Rectal smooth muscle tissue (tissue), 1 donor: ENCODE measurements at regions not wholly inside any gene's neighbourhood (a gene's known extent, or its start where the extent isn't known, plus 50 kb on each side); places are given as distances from the start of the nearest gene placed in this dataset.
"Not testable (repeated sequence)": the region's sequence is repeated elsewhere in the genome, so short reads cannot be mapped to it uniquely, and the experiment has no call there.

Experiments
- H3K27ac ChIP-seq: one replicate; pipeline ENCODE4 v1.7.0; 2013; ENCODE audit warnings: low read depth, low read length, inconsistent platforms
- H3K27me3 ChIP-seq: one replicate; pipeline ENCODE4 v1.7.0; 2013; ENCODE audit warnings: low read length; ENCODE audit not compliant: control insufficient read depth, insufficient read depth
- H3K36me3 ChIP-seq: one replicate; pipeline ENCODE4 v1.7.0; 2013; ENCODE audit warnings: low read length; ENCODE audit not compliant: control insufficient read depth, insufficient read depth
- H3K4me1 ChIP-seq: one replicate; pipeline ENCODE4 v1.7.0; 2013; ENCODE audit warnings: low read length; ENCODE audit not compliant: control insufficient read depth, insufficient read depth
- H3K4me3 ChIP-seq: one replicate; pipeline ENCODE4 v1.7.0; 2013; ENCODE audit warnings: low read length
- H3K9ac ChIP-seq: one replicate; pipeline ENCODE4 v1.7.0; 2013; ENCODE audit warnings: low read length

GRCh38 chr13:81929988-81930387 lies 1589.1 kb upstream of the SPRY2 start:
- Histone ChIP-seq H3K4me3 (no peak overlapping the region), H3K27me3 (no peaks in the 10 kb centered on the region), H3K9ac (no peak overlapping the region), H3K27ac (no peak overlapping the region), H3K4me1 (no peaks in the 10 kb centered on the region), H3K36me3 (no peaks in the 10 kb centered on the region)

- H3K9ac ChIP-seq, result no peak overlapping the region
- no peaks in the 10 kb centered on the region for H3K4me1 ChIP-seq
- H3K4me3 ChIP-seq, result no peak overlapping the region
- H3K36me3 ChIP-seq, result no peaks in the 10 kb centered on the region
- no peaks in the 10 kb centered on the region for H3K27me3 ChIP-seq
- H3K27ac ChIP-seq, result no peak overlapping the region
Measured at GRCh38 chr13:81927347-81927746, 1586.4 kb upstream of the SPRY2 start.

- no peak overlapping the region for H3K9ac ChIP-seq
- no peaks in the 10 kb centered on the region for H3K27me3 ChIP-seq
- H3K4me3 ChIP-seq, result no peak overlapping the region
- H3K36me3 ChIP-seq, result no peaks in the 10 kb centered on the region
- H3K4me1 ChIP-seq, result no peaks in the 10 kb centered on the region
- no peak overlapping the region for H3K27ac ChIP-seq
Measured at GRCh38 chr13:81917810-81918209, 1576.9 kb upstream of the SPRY2 start.

- Histone ChIP-seq H3K27me3 (no peaks in the 10 kb centered on the region), H3K4me3 (no peak overlapping the region), H3K4me1 (no peaks in the 10 kb centered on the region), H3K27ac (no peak overlapping the region), H3K36me3 (no peaks in the 10 kb centered on the region), H3K9ac (no peak overlapping the region)
Measured at GRCh38 chr13:81916461-81916860, 1575.5 kb upstream of the SPRY2 start.

- Histone ChIP-seq H3K4me1 (no peaks in the 10 kb centered on the region), H3K27ac (no peak overlapping the region), H3K4me3 (no peak overlapping the region), H3K27me3 (no peaks in the 10 kb centered on the region), H3K36me3 (no peaks in the 10 kb centered on the region), H3K9ac (no peak overlapping the region)
Measured at GRCh38 chr13:81907787-81908372, 1567.0 kb upstream of the SPRY2 start.

- Histone ChIP-seq H3K4me3 (no peak overlapping the region), H3K4me1 (no peaks in the 10 kb centered on the region), H3K9ac (no peak overlapping the region), H3K27me3 (no peaks in the 10 kb centered on the region), H3K36me3 (no peaks in the 10 kb centered on the region), H3K27ac (no peak overlapping the region)
Measured at GRCh38 chr13:81888855-81889254, 1547.9 kb upstream of the SPRY2 start.

GRCh38 chr13:81874681-81875661 lies 1534.0 kb upstream of the SPRY2 start:
- Histone ChIP-seq H3K9ac (no peak overlapping the region), H3K4me3 (no peak overlapping the region), H3K36me3 (no peaks in the 10 kb centered on the region), H3K4me1 (no peaks in the 10 kb centered on the region), H3K27ac (no peak overlapping the region), H3K27me3 (no peaks in the 10 kb centered on the region)

- Histone ChIP-seq H3K27ac (no peak overlapping the region), H3K27me3 (no peaks in the 10 kb centered on the region), H3K36me3 (no peaks in the 10 kb centered on the region), H3K4me1 (no peaks in the 10 kb centered on the region), H3K4me3 (no peak overlapping the region), H3K9ac (no peak overlapping the region)
Measured at GRCh38 chr13:81874253-81874652, 1533.3 kb upstream of the SPRY2 start.

- H3K4me3 ChIP-seq, result no peak overlapping the region
- no peak overlapping the region for H3K9ac ChIP-seq
- no peaks in the 10 kb centered on the region for H3K4me1 ChIP-seq
- no peaks in the 10 kb centered on the region for H3K36me3 ChIP-seq
- no peak overlapping the region for H3K27ac ChIP-seq
- no peaks in the 10 kb centered on the region for H3K27me3 ChIP-seq
Measured at GRCh38 chr13:81872581-81872980, 1531.7 kb upstream of the SPRY2 start.

- not testable (repeated sequence) for H3K4me3 ChIP-seq, H3K27ac ChIP-seq, H3K4me1 ChIP-seq, H3K27me3 ChIP-seq, H3K9ac ChIP-seq, H3K36me3 ChIP-seq
Measured at GRCh38 chr13:81871751-81872325, 1530.9 kb upstream of the SPRY2 start.

GRCh38 chr13:81848291-81848690 lies 1507.4 kb upstream of the SPRY2 start:
- no peaks in the 10 kb centered on the region for H3K4me1 ChIP-seq
- H3K36me3 ChIP-seq, result no peaks in the 10 kb centered on the region
- no peak overlapping the region for H3K4me3 ChIP-seq
- no peaks in the 10 kb centered on the region for H3K27me3 ChIP-seq
- no peak overlapping the region for H3K27ac ChIP-seq
- no peak overlapping the region for H3K9ac ChIP-seq

GRCh38 chr13:81846771-81847170 lies 1505.8 kb upstream of the SPRY2 start:
- no peak overlapping the region for H3K27ac ChIP-seq
- H3K4me3 ChIP-seq, result no peak overlapping the region
- no peak overlapping the region for H3K9ac ChIP-seq
- H3K36me3 ChIP-seq, result no peaks in the 10 kb centered on the region
- H3K27me3 ChIP-seq, result no peaks in the 10 kb centered on the region
- H3K4me1 ChIP-seq, result no peaks in the 10 kb centered on the region
